ENCODE measurements at regions not wholly inside any gene's neighbourhood (a gene's known extent, or its start where the extent isn't known, plus 50 kb on each side); places are given as distances from the start of the nearest gene placed in this dataset.
"Not testable (repeated sequence)": the region's sequence is repeated elsewhere in the genome, so short reads cannot be mapped to it uniquely, and the experiment has no call there.

DNA sequence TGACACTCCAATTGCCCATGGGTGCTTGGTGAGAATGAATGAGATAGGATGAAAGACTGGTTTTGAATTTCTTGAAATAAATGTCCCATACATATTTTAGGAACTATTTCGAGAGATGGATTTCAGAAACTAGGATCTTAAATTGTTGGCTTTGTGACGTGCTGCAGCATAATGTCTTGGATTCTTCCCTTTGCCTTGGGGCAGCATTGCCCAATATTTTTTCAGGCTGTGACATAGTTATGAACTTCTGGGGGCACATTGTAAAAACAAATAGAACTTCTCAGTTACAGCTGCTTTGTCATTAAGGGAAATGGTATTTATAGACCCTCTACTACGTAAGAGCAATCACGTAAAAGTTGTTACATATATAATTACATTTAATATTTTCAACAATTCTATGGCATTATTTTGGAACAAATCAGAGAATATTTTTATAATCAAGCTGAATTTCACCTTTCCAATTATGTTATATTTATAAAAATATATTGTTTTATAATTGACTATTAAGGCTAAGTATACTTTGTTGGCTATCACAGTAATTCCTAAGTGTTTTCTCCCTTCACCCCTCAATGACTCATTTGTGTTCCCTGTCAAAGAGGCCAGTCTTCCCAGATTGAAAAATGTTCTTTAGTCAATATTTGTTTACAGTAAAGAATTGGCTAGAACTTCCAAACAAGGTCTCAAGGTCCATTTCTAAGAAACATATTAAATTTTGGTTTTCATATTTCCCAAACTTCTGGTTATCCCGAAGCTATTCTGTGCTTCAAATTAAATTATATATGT, 1388.3 kb upstream of the ACO1 start:
- Mint-ChIP-seq H3K27me3 (no peaks in the 10 kb centered on the region), H3K4me1 (no peaks in the 10 kb centered on the region)
- no peak for DNase-seq

DNA sequence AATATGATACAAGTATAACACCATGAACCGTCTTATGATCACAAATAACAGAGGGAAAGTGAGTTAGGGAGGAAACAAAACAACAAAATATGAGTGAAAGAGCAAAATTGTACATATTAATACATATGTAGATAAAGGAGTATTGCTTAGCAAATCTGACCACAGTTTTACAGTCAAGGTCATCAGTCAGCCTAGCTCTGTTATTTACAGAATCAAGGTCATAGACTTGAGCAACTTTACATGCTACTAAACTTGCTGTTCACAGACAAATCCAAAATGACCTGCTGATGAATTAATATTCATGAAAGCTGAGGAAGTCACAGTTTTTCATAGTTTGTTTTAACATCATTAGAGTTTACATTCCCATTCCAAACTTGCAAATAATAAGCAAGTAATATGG, 1387.7 kb upstream of the ACO1 start:
- Mint-ChIP-seq H3K9me3 (peaks cover 3% of the 10 kb centered on the region), H3K27ac (no peak overlapping the region), H3K36me3 (ENCODE audit: low read depth) (no peaks in the 10 kb centered on the region), H3K27me3 (no peaks in the 10 kb centered on the region), H3K4me3 (no peak overlapping the region), H3K4me1 (no peaks in the 10 kb centered on the region)
- intact Hi-C loops (cut with micrococcal nuclease): no loop called here
- DNase-seq: no peak

More for the DNA sequence above, 1388.3 kb upstream of the ACO1 start:
- no peaks in the 10 kb centered on the region for H3K36me3 Mint-ChIP-seq (ENCODE audit: low read depth)
- H3K4me3 Mint-ChIP-seq: no peak overlapping the region
- intact Hi-C loops (cut with micrococcal nuclease): no loop called here
- no peak overlapping the region for H3K27ac Mint-ChIP-seq
- H3K9me3 Mint-ChIP-seq: no peaks in the 10 kb centered on the region

GRCh38 chr9:30997291-30997690, 1387.2 kb upstream of the ACO1 start:
- intact Hi-C loops (cut with micrococcal nuclease): no loop called here
- H3K9me3 Mint-ChIP-seq: peaks cover 7% of the 10 kb centered on the region
- H3K36me3 Mint-ChIP-seq (ENCODE audit: low read depth): no peaks in the 10 kb centered on the region
- H3K27me3 Mint-ChIP-seq: no peaks in the 10 kb centered on the region
- H3K4me1 Mint-ChIP-seq: no peaks in the 10 kb centered on the region
- DNase-seq: no peak
- no peak overlapping the region for H3K4me3 Mint-ChIP-seq
- H3K27ac Mint-ChIP-seq: no peak overlapping the region

DNA sequence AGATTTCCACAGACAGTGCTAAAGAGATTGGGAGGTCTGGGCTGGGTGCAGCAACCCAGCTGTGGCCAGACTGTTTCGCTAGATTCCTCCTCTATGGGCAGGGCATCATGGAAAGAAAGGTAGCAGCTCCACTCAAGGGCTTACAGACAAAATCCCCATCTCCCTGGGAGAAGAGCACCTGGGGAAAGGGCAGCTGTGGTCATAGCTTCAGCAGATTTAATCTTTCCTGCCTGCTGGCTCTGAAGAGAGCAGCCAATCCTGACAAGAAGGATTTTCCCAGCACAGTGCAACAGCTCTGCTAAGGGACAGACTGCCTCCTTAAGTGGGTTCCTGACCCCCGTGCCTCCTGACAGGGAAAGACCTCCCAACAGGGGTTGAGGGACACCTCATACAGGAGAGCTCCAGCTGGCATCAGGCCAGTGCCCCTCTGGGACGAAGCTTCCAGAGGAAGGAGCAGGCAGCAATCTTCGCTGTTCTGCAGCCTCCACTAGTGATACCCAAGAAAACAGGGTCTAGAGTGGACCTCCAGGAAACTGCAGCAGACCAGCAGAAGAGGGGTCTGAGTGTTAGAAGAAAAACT, 1379.3 kb upstream of the ACO1 start:
- Mint-ChIP-seq H3K4me3 (no peak overlapping the region), H3K27ac (no peak overlapping the region), H3K36me3 (ENCODE audit: low read depth) (no peaks in the 10 kb centered on the region), H3K27me3 (no peaks in the 10 kb centered on the region), H3K4me1 (no peaks in the 10 kb centered on the region), H3K9me3 (peaks cover 13% of the 10 kb centered on the region)
- intact Hi-C loops (cut with micrococcal nuclease): no loop called here
- DNase-seq: no peak

- Mint-ChIP-seq H3K36me3 (ENCODE audit: low read depth) (no peaks in the 10 kb centered on the region), H3K9me3 (no peaks in the 10 kb centered on the region), H3K27ac (no peak overlapping the region), H3K27me3 (no peaks in the 10 kb centered on the region), H3K4me3 (no peak overlapping the region), H3K4me1 (no peaks in the 10 kb centered on the region)
- intact Hi-C loops (cut with micrococcal nuclease): no loop called here
- no peak for DNase-seq
Measured at GRCh38 chr9:31013371-31013770, 1371.1 kb upstream of the ACO1 start.

GRCh38 chr9:31023847-31024246, 1360.6 kb upstream of the ACO1 start:
- DNase-seq: no peak
- H3K27ac Mint-ChIP-seq: no peak overlapping the region
- no peak overlapping the region for H3K4me3 Mint-ChIP-seq
- H3K4me1 Mint-ChIP-seq: no peaks in the 10 kb centered on the region
- H3K27me3 Mint-ChIP-seq: no peaks in the 10 kb centered on the region
- H3K9me3 Mint-ChIP-seq: no peaks in the 10 kb centered on the region
- intact Hi-C loops (cut with micrococcal nuclease): no loop called here
- H3K36me3 Mint-ChIP-seq (ENCODE audit: low read depth): no peaks in the 10 kb centered on the region

DNA sequence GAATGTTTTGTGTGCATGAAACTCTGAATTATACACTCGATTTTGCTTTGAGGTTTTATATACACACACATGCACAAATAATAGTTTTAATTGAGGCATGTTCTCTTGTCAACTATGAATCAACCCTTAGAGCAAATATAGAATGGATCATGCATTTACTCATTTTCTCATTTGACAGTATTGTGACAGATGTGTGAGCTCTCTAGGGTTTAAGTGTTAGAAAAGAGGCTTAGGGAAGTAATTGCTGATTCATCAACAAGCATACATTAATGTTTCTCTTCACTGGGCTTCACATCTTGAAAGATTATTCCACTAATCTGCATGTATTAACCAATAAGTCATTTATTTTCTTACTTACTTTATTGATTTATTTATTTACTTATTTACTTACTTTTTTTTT, 1356.8 kb upstream of the ACO1 start:
- intact Hi-C loops (cut with micrococcal nuclease): no loop called here
- DNase-seq: no peak
- Mint-ChIP-seq H3K36me3 (ENCODE audit: low read depth) (no peaks in the 10 kb centered on the region), H3K9me3 (no peaks in the 10 kb centered on the region), H3K27ac (no peak overlapping the region), H3K4me3 (no peak overlapping the region), H3K4me1 (no peaks in the 10 kb centered on the region), H3K27me3 (no peaks in the 10 kb centered on the region)

- intact Hi-C loops (cut with micrococcal nuclease): no loop called here
- H3K4me1 Mint-ChIP-seq: no peaks in the 10 kb centered on the region
- H3K27me3 Mint-ChIP-seq: no peaks in the 10 kb centered on the region
- H3K27ac Mint-ChIP-seq: no peak overlapping the region
- DNase-seq: no peak
- H3K9me3 Mint-ChIP-seq: no peaks in the 10 kb centered on the region
- no peak overlapping the region for H3K4me3 Mint-ChIP-seq
- H3K36me3 Mint-ChIP-seq (ENCODE audit: low read depth): no peaks in the 10 kb centered on the region
Measured at GRCh38 chr9:31028137-31028536, 1356.3 kb upstream of the ACO1 start.

DNA sequence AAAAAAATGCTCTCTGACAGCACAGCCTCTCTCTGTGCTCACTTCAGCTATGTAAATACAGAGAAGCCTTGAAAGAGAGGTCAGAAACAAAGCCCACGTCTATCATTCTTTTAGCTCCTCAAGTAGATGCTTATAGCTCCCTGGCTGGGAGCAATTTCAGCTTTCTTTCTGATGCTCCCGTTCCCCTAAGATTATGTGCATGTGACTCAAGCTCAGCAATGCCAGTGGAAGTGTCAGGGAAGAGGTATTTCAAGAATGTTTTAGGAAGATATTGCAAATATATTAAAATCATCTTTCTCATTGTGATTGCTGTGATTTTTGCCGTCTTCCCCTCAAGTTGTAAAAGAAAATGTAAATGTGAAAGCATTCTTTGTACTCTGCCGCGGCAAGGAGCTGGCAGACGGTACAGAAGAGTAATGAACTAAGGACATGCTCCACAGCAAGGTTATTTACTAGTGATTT, 1353.7 kb upstream of the ACO1 start:
- H3K9me3 Mint-ChIP-seq: no peaks in the 10 kb centered on the region
- intact Hi-C loops (cut with micrococcal nuclease): no loop called here
- no peaks in the 10 kb centered on the region for H3K4me1 Mint-ChIP-seq
- H3K27me3 Mint-ChIP-seq: no peaks in the 10 kb centered on the region
- no peak for DNase-seq
- no peaks in the 10 kb centered on the region for H3K36me3 Mint-ChIP-seq (ENCODE audit: low read depth)
- no peak overlapping the region for H3K4me3 Mint-ChIP-seq
- H3K27ac Mint-ChIP-seq: no peak overlapping the region

DNA sequence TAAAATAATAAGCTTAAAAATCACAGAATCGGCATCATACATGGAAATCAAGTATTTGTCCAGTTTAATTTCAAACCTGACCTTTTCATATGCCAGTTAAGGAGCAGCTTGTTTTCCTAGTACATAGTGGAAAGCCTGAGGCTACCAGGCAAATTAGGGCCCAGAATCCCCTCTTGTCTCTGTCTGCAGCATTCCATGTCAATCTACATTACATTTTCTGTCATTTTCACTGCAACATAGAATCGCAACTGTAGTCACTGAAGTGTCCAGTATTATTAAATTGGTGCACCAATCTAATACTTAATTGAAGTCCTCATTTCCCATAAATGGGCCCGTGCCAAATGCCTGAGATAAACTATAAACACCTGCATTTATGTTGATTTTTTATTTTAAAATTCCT, 1352.2 kb upstream of the ACO1 start:
- no peak for DNase-seq
- intact Hi-C loops (cut with micrococcal nuclease): no loop called here
- Mint-ChIP-seq H3K27ac (no peak overlapping the region), H3K4me1 (no peaks in the 10 kb centered on the region), H3K36me3 (ENCODE audit: low read depth) (no peaks in the 10 kb centered on the region), H3K4me3 (no peak overlapping the region), H3K9me3 (no peaks in the 10 kb centered on the region), H3K27me3 (no peaks in the 10 kb centered on the region)

- intact Hi-C loops (cut with micrococcal nuclease): no loop called here
- Mint-ChIP-seq H3K4me3 (no peak overlapping the region), H3K27ac (no peak overlapping the region), H3K4me1 (no peaks in the 10 kb centered on the region), H3K36me3 (ENCODE audit: low read depth) (no peaks in the 10 kb centered on the region), H3K27me3 (no peaks in the 10 kb centered on the region), H3K9me3 (no peaks in the 10 kb centered on the region)
- DNase-seq: no peak
Measured at GRCh38 chr9:31034311-31034710, 1350.1 kb upstream of the ACO1 start.

GRCh38 chr9:31040564-31040963, 1343.9 kb upstream of the ACO1 start:
- no peaks in the 10 kb centered on the region for H3K27me3 Mint-ChIP-seq
- H3K27ac Mint-ChIP-seq: no peak overlapping the region
- no peak for DNase-seq
- no peaks in the 10 kb centered on the region for H3K36me3 Mint-ChIP-seq (ENCODE audit: low read depth)
- no peaks in the 10 kb centered on the region for H3K4me1 Mint-ChIP-seq
- intact Hi-C loops (cut with micrococcal nuclease): no loop called here
- H3K9me3 Mint-ChIP-seq: no peaks in the 10 kb centered on the region
- H3K4me3 Mint-ChIP-seq: no peak overlapping the region

GRCh38 chr9:31045810-31046209, 1338.6 kb upstream of the ACO1 start:
- no peaks in the 10 kb centered on the region for H3K36me3 Mint-ChIP-seq (ENCODE audit: low read depth)
- no peaks in the 10 kb centered on the region for H3K9me3 Mint-ChIP-seq
- H3K27me3 Mint-ChIP-seq: no peaks in the 10 kb centered on the region
- intact Hi-C loops (cut with micrococcal nuclease): no loop called here
- no peak overlapping the region for H3K27ac Mint-ChIP-seq
- no peak for DNase-seq
- no peaks in the 10 kb centered on the region for H3K4me1 Mint-ChIP-seq
- H3K4me3 Mint-ChIP-seq: no peak overlapping the region

DNA sequence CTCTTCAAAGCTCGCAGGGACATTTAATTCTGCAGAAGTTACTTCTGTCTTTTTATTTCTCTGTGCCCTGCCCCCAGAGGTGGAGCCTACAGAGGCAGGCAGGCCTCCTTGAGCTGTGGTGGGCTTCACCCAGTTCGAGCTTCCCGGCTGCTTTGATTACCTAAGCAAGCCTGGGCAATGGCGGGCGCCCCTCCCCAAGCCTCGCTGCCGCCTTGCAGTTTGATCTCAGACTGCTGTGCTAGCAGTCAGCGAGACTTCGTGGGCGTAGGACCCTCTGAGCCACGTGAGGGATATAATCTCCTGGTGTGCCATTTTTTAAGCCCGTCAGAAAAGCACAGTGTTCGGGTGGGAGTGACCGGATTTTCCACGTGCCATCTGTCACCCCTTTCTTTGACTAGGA, 1322.9 kb upstream of the ACO1 start:
- H3K4me3 Mint-ChIP-seq; DNase-seq; H3K27ac Mint-ChIP-seq; H3K4me1 Mint-ChIP-seq; H3K36me3 Mint-ChIP-seq (ENCODE audit: low read depth); intact Hi-C loops (cut with micrococcal nuclease); H3K9me3 Mint-ChIP-seq; H3K27me3 Mint-ChIP-seq: not testable (repeated sequence)

- H3K27me3 Mint-ChIP-seq: no peaks in the 10 kb centered on the region
- no peaks in the 10 kb centered on the region for H3K4me1 Mint-ChIP-seq
- H3K27ac Mint-ChIP-seq: no peak overlapping the region
- no peak for DNase-seq
- no peak overlapping the region for H3K4me3 Mint-ChIP-seq
- intact Hi-C loops (cut with micrococcal nuclease): no loop called here
- no peaks in the 10 kb centered on the region for H3K36me3 Mint-ChIP-seq (ENCODE audit: low read depth)
- H3K9me3 Mint-ChIP-seq: peaks cover 5% of the 10 kb centered on the region
Measured at GRCh38 chr9:31065691-31066090, 1318.8 kb upstream of the ACO1 start.
